Astrocyte (in vitro differentiated cells and primary cell): ENCODE measurements at regions not wholly inside any gene's neighbourhood (a gene's known extent, or its start where the extent isn't known, plus 50 kb on each side); places are given as distances from the start of the nearest gene placed in this dataset.

Experiments used
- DNase-seq: peaks from one replicate; pipeline ENCODE4 v3.0.0-alpha.2; 2010; ENCODE audit warnings: low read depth
- FAIRE-seq: peaks from 2 replicates; lab custom pipeline; 2011; peaks lifted over from hg19 to GRCh38; lab: Jason Lieb, UNC
- H2AFZ ChIP-seq: 2 replicates; pipeline ENCODE4 v1.6.0; 2012; ENCODE audit warnings: low read depth, low read length, inconsistent platforms
- H3K27ac ChIP-seq: 2 replicates; pipeline ENCODE4 v1.5.1; 2011; ENCODE audit warnings: low read depth, low read length, inconsistent platforms
- H3K27me3 ChIP-seq: 2 replicates; pipeline ENCODE4 v1.6.0; 2011; ENCODE audit warnings: low read length, inconsistent platforms; ENCODE audit not compliant: insufficient read depth
- H3K36me3 ChIP-seq: 2 replicates; pipeline ENCODE4 v1.5.1; 2011; ENCODE audit warnings: low read length, inconsistent platforms; ENCODE audit not compliant: insufficient read depth
- H3K4me1 ChIP-seq: 2 replicates; pipeline ENCODE4 v1.5.1; 2011; ENCODE audit warnings: low read length, inconsistent platforms; ENCODE audit not compliant: insufficient read depth
- H3K4me2 ChIP-seq: 2 replicates; pipeline ENCODE4 v1.6.0; 2012; ENCODE audit warnings: low read length, inconsistent platforms
- H3K4me3 ChIP-seq: 2 replicates; pipeline ENCODE4 v1.5.1; 2011; ENCODE audit warnings: low read depth, mild to moderate bottlenecking, low read length, inconsistent platforms; ENCODE audit not compliant: insufficient read depth
- H3K79me2 ChIP-seq: 2 replicates; pipeline ENCODE4 v1.6.0; 2012; ENCODE audit warnings: mild to moderate bottlenecking, low read length, inconsistent platforms; ENCODE audit not compliant: insufficient read depth
- H3K9ac ChIP-seq: 2 replicates; pipeline ENCODE4 v1.6.0; 2012; ENCODE audit warnings: mild to moderate bottlenecking, low read length, inconsistent platforms
- H3K9me3 ChIP-seq: 2 replicates; pipeline ENCODE4 v1.5.1; 2012; ENCODE audit warnings: low read depth, mild to moderate bottlenecking, low read length, inconsistent platforms; ENCODE audit not compliant: insufficient read depth
- H4K20me1 ChIP-seq: 2 replicates; pipeline ENCODE4 v1.6.0; 2012; ENCODE audit warnings: low read length, inconsistent platforms; ENCODE audit not compliant: insufficient read depth
- H3K27ac Mint-ChIP-seq: one replicate; pipeline ENCODE4 v1.8.0; 2021; ENCODE audit warnings: mild to moderate bottlenecking, mixed read lengths; ENCODE audit not compliant: unreplicated experiment
- H3K27me3 Mint-ChIP-seq: one replicate; pipeline ENCODE4 v1.8.0; 2021; ENCODE audit warnings: low read depth, mixed read lengths; ENCODE audit not compliant: unreplicated experiment
- H3K36me3 Mint-ChIP-seq: one replicate; pipeline ENCODE4 v1.8.0; 2021; ENCODE audit warnings: low read depth, mixed read lengths; ENCODE audit not compliant: unreplicated experiment
- H3K4me1 Mint-ChIP-seq: one replicate; pipeline ENCODE4 v1.8.0; 2021; ENCODE audit warnings: low read depth, mixed read lengths; ENCODE audit not compliant: unreplicated experiment
- H3K4me3 Mint-ChIP-seq: one replicate; pipeline ENCODE4 v1.8.0; 2021; ENCODE audit warnings: mild to moderate bottlenecking, moderate library complexity, mixed read lengths; ENCODE audit not compliant: unreplicated experiment
- H3K9me3 Mint-ChIP-seq: one replicate; pipeline ENCODE4 v1.8.0; 2021; ENCODE audit warnings: mild to moderate bottlenecking, mixed read lengths; ENCODE audit not compliant: unreplicated experiment
- EZH2 ChIP-seq: IDR thresholded peaks from 2 replicates; pipeline ENCODE4 v1.6.1; 2012; ENCODE audit warnings: mild to moderate bottlenecking, low read length, inconsistent platforms; ENCODE audit not compliant: insufficient read depth
- TF ChIP-seq, protein P1 (sequence below): IDR thresholded peaks from 2 replicates; pipeline ENCODE4 v1.5.1; 2011; ENCODE audit warnings: low read depth, mild to moderate bottlenecking, inconsistent platforms, low read length, moderate library complexity; ENCODE audit not compliant: insufficient read depth

DNA sequence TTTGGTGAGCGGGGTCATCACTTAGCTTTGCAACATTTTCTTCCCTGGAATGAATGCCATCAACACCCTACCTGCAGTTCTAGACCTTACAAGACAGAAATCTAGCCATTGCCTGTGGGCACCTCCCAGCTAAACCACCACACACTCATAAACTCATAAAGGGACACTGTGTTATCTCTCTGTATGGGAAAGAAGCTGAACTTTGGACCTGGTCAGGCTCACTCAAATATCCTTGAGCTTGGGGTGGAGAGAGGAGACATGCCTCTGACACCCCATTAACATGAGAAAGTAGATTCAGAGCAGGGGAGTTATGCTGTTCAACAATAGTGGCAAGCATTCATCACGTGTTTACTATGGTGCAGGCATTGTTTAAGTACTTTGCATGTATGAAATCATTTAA lies 205.6 kb downstream of the ZNF462 start:
- Histone ChIP-seq H3K9ac (no peak overlapping the region), H3K4me2 (no peak overlapping the region), H3K27ac (no peak overlapping the region), H3K79me2 (no peaks in the 10 kb centered on the region), H3K27me3 (peaks cover 3% of the 10 kb centered on the region), H3K4me3 (no peak overlapping the region), H2AFZ (no peak overlapping the region), H3K36me3 (no peaks in the 10 kb centered on the region), H4K20me1 (no peaks in the 10 kb centered on the region), H3K4me1 (no peaks in the 10 kb centered on the region), H3K9me3 (no peaks in the 10 kb centered on the region)
- no peaks in the 10 kb centered on the region for H3K36me3 Mint-ChIP-seq
- TF ChIP-seq EZH2, result no peak
- TF ChIP-seq, protein P1, sequence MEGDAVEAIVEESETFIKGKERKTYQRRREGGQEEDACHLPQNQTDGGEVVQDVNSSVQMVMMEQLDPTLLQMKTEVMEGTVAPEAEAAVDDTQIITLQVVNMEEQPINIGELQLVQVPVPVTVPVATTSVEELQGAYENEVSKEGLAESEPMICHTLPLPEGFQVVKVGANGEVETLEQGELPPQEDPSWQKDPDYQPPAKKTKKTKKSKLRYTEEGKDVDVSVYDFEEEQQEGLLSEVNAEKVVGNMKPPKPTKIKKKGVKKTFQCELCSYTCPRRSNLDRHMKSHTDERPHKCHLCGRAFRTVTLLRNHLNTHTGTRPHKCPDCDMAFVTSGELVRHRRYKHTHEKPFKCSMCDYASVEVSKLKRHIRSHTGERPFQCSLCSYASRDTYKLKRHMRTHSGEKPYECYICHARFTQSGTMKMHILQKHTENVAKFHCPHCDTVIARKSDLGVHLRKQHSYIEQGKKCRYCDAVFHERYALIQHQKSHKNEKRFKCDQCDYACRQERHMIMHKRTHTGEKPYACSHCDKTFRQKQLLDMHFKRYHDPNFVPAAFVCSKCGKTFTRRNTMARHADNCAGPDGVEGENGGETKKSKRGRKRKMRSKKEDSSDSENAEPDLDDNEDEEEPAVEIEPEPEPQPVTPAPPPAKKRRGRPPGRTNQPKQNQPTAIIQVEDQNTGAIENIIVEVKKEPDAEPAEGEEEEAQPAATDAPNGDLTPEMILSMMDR, result no peak
- FAIRE-seq, result no peak
- H3K4me3 Mint-ChIP-seq, result no peak overlapping the region
- no peaks in the 10 kb centered on the region for H3K9me3 Mint-ChIP-seq
- H3K4me1 Mint-ChIP-seq, result no peaks in the 10 kb centered on the region
- no peak overlapping the region for H3K27ac Mint-ChIP-seq
- no peak for DNase-seq
- H3K27me3 Mint-ChIP-seq, result peaks cover 9% of the 10 kb centered on the region

DNA sequence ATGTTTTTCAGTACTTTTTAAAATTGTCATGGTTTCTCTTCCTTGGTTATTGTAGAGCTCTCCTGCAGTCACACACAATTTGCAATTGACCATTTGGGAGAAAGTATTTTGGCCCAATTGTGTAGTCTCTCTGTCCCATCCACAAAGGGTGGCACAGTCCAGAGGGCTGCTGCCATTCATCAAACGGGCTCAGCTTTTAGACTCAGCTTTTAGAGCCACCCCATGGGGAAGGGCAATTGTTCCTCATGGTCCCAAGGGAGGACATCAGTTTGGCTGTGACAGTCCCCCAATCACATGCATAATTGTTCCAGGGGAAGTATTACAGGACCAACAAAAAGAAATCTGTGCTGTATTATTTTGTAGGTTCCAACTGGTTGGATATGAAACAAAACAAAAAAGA lies 207.6 kb downstream of the ZNF462 start:
- H3K4me3 Mint-ChIP-seq, result no peak overlapping the region
- FAIRE-seq, result no peak
- H3K27ac Mint-ChIP-seq, result no peak overlapping the region

DNA sequence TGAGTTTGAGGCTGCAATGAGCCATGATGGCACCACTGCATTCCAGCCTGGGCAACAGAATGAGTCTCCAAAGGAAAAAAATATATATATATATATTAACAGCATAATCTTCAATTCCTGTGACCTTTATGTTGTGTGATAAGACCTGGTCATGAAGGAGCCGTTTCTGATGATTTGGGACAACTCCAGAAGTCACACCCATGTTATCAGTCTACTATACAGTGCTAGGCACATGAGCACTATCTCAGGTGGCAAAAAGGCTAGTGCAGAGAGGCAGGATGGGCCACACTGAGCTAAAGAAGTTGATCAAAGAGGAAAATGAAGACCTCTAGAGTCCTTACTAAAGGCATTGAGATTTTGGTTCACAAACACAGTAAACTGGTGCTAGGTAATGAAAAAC lies 205.0 kb upstream of the RAD23B start:
- Histone ChIP-seq H3K4me2 (no peak overlapping the region), H3K9ac (no peak overlapping the region), H3K27ac (no peak overlapping the region), H3K27me3 (no peaks in the 10 kb centered on the region), H3K36me3 (no peaks in the 10 kb centered on the region), H4K20me1 (no peaks in the 10 kb centered on the region), H2AFZ (no peak overlapping the region), H3K4me1 (no peaks in the 10 kb centered on the region), H3K4me3 (no peak overlapping the region), H3K79me2 (no peaks in the 10 kb centered on the region), H3K9me3 (no peaks in the 10 kb centered on the region)
- Mint-ChIP-seq H3K9me3 (no peaks in the 10 kb centered on the region), H3K4me1 (no peaks in the 10 kb centered on the region), H3K36me3 (no peaks in the 10 kb centered on the region), H3K4me3 (no peak overlapping the region), H3K27ac (no peak overlapping the region), H3K27me3 (peaks cover 8% of the 10 kb centered on the region)
- DNase-seq, result no peak
- no peak for TF ChIP-seq EZH2
- TF ChIP-seq, protein P1, result no peak
- no peak for FAIRE-seq

More for the DNA sequence above, 207.6 kb downstream of the ZNF462 start:
- Histone ChIP-seq H3K9me3 (no peaks in the 10 kb centered on the region), H3K4me2 (no peak overlapping the region), H3K9ac (no peak overlapping the region), H4K20me1 (no peaks in the 10 kb centered on the region), H3K4me3 (no peak overlapping the region), H3K79me2 (no peaks in the 10 kb centered on the region), H3K27ac (no peak overlapping the region), H3K4me1 (no peaks in the 10 kb centered on the region), H2AFZ (no peak overlapping the region), H3K27me3 (peaks cover 3% of the 10 kb centered on the region), H3K36me3 (no peaks in the 10 kb centered on the region)
- DNase-seq, result no peak
- Mint-ChIP-seq H3K9me3 (no peaks in the 10 kb centered on the region), H3K4me1 (no peaks in the 10 kb centered on the region), H3K27me3 (peaks cover 4% of the 10 kb centered on the region), H3K36me3 (no peaks in the 10 kb centered on the region)
- TF ChIP-seq EZH2, result no peak
- TF ChIP-seq, protein P1, result no peak
